Coronary artery (tissue), 2 donors: ENCODE measurements at regions not wholly inside any gene's neighbourhood (a gene's known extent, or its start where the extent isn't known, plus 50 kb on each side); places are given as distances from the start of the nearest gene placed in this dataset.

Source experiments
- DNase-seq: peaks from one replicate; pipeline ENCODE4 v3.0.0-alpha.2; 2017; ENCODE audit warnings: low spot score
- H3K27ac ChIP-seq, 2 donors: fragments of 200-600 bp; sonication (generic); one replicate each; pipeline ENCODE4 v1.5.1; 2016 to 2019
- H3K4me3 ChIP-seq: fragments of 200-600 bp; sonication (generic); 2 replicates; pipeline ENCODE4 v1.5.1; 2016; ENCODE audit warnings: mild to moderate bottlenecking, moderate library complexity
- TF ChIP-seq, protein P1 (sequence below): fragments of 200-600 bp; sonication (generic); IDR thresholded peaks from one replicate; pipeline ENCODE4 v1.5.1; 2019; ENCODE audit warnings: antibody characterized with exemption

DNA sequence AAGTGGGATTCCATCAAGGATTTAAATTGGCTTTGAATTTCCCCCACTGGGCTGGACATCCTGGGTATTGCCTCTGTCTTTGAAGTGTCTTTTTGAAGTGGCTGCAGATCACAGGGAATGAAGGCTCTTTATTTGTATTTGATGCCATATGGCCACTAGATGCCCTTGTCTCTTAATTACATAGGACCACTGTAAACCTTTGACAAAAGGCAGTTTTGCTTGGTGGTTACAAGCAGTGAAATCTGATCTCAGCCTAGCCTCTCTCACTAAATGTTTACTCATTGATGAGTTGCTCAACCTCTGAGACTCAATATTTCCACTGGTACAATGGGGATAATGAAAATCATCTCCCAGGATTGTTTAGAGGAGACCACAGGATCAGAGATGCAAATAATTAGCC is 102.2 kb downstream of the INSIG2 start:
- TF ChIP-seq, protein P1, sequence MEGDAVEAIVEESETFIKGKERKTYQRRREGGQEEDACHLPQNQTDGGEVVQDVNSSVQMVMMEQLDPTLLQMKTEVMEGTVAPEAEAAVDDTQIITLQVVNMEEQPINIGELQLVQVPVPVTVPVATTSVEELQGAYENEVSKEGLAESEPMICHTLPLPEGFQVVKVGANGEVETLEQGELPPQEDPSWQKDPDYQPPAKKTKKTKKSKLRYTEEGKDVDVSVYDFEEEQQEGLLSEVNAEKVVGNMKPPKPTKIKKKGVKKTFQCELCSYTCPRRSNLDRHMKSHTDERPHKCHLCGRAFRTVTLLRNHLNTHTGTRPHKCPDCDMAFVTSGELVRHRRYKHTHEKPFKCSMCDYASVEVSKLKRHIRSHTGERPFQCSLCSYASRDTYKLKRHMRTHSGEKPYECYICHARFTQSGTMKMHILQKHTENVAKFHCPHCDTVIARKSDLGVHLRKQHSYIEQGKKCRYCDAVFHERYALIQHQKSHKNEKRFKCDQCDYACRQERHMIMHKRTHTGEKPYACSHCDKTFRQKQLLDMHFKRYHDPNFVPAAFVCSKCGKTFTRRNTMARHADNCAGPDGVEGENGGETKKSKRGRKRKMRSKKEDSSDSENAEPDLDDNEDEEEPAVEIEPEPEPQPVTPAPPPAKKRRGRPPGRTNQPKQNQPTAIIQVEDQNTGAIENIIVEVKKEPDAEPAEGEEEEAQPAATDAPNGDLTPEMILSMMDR: no peak
- DNase-seq: no peak
- H3K4me3 ChIP-seq: no peak overlapping the region

DNA sequence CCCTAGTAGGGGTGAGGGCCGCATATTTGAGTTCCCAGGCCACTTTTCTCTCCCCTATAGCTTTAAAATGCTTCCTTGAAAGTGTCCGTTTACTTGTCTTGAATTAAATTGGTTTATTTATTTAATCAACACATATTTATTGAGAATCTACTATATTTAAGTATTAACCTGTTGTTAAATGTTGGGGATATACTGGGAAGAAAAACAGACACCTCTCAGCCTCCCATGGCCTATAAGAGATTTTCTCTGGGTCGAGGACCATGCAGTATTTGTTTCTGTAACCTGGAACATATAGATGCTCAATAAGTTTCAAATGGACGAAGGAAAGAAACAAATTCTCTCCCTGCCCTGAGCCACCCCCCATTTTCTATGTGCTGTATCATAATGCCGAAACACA is 98.6 kb downstream of the INSIG2 start:
- TF ChIP-seq, protein P1: no peak
- Histone ChIP-seq H3K27ac (peak overlapping the region; percentile 78 to 92), H3K4me3 (peak overlapping the region; percentile 79)
- DNase-seq: no peak

More for the DNA sequence above, 102.2 kb downstream of the INSIG2 start:
- no peak overlapping the region for H3K27ac ChIP-seq

DNA sequence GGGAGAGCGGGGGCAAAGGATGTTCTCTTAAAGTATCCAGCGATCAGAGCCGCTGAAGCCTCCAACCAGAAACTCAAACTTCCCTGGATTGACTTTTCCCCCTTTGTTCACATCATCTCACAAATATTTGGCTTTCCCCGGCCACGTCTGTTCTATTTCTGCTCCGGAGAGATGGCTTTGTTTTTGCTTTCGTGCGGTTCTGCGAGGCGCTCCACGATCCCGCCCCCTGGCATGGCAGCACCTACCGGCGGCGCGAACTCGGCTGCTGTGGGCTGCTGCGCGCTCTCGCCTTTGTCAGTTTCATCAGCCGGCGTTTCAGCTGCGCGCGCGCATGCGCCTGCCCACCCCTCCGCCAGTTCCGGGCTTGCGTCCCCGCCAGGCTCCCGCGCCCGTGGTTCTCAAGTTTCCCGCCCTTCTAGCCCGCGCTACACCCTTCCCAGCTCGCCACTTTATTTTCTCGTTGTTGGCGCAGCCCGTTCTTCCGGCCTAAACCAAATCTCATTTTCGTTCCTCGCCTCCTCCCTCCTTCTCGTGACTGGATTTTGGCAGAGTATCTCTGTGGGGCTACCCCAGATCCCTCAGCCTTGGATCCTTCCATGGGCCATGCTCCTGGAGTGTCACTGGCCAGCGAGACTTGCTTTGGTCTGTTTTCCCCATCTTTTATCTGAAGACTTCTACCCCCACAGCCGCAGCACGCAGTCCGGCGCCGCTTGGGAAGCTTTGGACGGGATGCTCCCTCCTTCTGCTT is 98.0 kb downstream of the INSIG2 start:
- peak overlapping the region; percentile 78 to 92 for H3K27ac ChIP-seq

DNA sequence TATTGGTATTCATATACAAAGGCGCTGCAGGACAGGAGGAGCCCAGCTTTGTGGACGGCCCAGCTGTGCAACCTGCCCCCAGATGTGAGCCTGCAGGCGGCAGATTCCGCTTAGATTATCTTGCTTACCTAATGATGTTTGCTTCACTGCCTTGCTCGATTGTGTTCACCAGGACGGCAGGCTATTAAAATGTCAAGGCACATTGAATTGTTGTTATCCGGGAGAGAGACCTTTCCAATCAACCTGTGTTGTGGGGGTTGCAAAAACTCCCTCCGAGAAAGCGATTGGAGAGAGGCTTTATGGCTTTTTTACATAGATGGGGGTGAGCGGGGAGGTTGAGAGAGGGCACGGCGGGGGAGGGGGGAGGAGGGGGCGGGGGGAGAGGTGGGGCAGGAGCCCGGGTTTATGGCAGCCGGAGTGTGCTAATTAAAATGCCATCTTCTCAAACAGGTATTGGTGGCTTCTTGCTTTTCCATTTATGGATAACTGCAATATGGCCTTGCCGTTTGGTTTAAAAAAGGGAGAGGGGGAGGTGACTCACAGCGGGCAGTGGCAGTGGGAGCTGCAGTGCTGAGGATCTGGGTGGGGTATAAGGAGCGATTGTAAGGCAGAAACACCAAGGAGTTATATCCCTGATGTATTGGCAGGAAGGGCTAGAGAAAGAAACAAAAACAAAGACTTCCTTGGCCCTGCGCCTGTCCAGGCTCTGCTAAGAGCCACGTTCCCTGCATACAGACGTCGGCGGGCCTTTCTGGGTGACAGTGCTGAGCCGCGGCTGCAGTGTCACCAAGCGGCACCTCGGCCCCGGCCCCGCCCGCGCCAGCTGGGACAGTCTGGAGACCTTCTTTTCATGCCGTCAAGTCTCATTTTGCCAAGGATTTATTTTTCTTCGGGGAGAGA is 97.2 kb downstream of the INSIG2 start:
- TF ChIP-seq, protein P1: no peak
- Histone ChIP-seq H3K4me3 (peak overlapping the region; percentile 79), H3K27ac (peak overlapping the region; percentile 78 to 92)
- peak; percentile 78 for DNase-seq

More for the DNA sequence above, 98.0 kb downstream of the INSIG2 start:
- TF ChIP-seq, protein P1: no peak
- DNase-seq: peak; percentile 91
- H3K4me3 ChIP-seq: peak overlapping the region; percentile 79

DNA sequence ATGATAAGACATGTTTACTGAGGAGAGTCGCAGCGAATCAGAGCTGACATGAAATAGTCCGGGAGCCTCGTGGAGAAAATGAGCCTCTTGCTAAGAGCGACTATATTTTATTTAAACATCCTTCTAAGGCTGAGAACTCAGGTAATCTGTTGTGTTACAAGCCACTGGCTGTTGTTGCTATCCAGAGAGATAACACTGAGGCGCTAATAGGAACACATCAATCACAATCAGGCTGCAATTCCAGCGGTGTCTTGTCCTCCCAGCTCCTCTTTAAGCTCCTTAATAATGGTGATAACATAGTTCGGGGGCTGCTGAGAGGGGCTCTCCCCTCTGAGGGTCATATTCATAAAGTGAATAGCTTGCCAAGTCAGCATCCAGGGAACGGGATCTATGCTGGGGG is 95.1 kb downstream of the INSIG2 start:
- TF ChIP-seq, protein P1: no peak
- no peak overlapping the region for H3K27ac ChIP-seq
- DNase-seq: no peak
- no peak overlapping the region for H3K4me3 ChIP-seq

DNA sequence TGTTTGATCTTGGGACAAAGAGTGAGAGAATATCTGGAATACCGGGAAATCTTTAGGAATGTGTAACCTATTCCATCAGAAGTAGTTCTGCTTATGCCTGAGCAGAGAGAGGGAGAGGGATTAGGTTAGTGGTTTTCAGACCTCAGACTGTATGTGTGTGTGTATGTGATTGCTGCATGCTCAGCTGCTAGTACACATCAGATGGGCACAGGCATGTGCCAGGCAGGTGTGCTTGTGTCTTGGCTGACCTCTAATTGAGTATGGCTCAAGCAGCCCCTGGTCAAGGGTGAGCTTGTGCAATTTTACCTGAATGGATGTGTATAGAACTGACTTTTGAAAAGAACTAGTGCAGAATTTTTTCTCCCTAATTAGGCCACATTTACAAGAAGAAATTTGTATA is 91.2 kb downstream of the INSIG2 start:
- H3K27ac ChIP-seq: no peak overlapping the region
- DNase-seq: no peak
- TF ChIP-seq, protein P1: no peak
- H3K4me3 ChIP-seq: no peak overlapping the region
